GM19351 (cell line): ENCODE measurements at regions not wholly inside any gene's neighbourhood (a gene's known extent, or its start where the extent isn't known, plus 50 kb on each side); places are given as distances from the start of the nearest gene placed in this dataset.

ENCODE experiments used
- ATAC-seq: cut with Tn5 transposase; IDR thresholded peaks from one replicate; pipeline ENCODE4 v1.9.1; 2021; ENCODE audit warnings: mild to moderate bottlenecking, moderate library complexity; ENCODE audit not compliant: unreplicated experiment

DNA sequence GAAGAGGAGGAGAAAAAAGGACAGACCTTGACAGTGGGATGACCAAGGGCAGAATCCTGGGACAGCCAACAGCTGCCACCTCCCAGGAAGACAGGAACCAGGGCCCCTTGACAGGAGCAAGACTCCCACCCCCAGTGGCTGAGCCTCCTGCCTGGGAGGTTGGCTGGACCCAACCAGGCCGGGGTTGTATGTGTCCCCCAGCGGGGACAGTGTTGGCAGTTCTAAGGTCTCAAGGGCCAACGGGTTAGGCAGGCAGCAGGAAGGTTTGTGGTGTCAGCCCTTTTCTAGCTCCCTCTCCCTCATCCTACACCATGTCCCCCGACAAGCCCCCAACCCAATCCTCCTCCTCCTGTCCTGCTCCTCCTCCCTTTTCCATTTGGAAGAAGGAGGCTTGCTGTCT is 126.2 kb downstream of the MRM1 start:
- ATAC-seq = no peak

DNA sequence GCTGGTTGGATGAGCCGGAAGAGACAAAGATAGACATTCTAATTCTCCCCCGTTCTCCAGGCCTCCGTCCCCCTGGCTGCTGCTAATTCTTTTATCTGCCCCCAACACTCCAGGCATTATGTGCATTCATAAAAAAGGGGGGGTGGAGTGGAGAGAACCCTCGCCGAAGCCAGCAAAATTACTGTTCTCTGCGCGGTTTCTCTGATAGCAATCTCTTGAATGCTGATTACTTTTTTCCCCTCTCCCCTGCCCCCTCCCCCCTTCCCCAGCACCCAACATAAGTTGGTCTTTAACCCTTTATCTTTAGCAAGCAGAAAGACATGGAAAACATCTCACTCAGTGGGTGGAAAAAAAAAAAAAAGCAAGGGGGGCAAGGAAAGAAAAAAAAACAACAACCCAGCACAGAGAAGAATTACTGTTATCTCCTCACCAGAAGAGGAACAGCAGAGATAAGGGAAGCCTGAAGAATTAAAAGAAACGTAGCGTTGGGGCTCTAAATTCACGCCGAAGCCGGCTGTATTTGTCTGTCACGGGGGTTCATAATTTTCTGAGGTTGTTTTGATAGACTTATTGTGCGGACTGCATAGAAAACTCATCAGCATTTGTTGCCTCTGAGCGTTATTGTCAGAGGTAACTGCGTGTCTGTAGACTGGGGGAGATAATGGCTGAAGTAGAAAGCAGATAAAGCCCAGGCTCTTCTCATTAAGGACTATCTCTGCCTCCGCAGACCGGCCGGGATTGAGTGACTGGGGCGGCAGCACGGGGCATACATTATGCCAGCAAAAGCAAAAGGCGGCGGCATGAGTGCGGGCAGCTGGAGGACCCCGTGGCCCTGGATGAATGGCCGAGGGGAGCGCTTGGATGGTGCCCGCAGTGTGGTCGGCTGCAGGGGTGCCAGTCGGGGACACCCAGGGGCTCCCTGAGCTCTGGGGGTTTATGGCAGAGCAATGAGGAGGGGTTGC is 126.9 kb downstream of the MRM1 start:
- no peak for ATAC-seq

- ATAC-seq = no peak
These were observed 128.9 kb downstream of the MRM1 start for GRCh38 chr17:36730095-36730808.

- ATAC-seq = no peak
These were observed 129.6 kb downstream of the MRM1 start for GRCh38 chr17:36730857-36731490.

- ATAC-seq = no peak
These were observed 130.4 kb downstream of the MRM1 start for GRCh38 chr17:36731811-36732210.

GRCh38 chr17:36732351-36732750 is 131.0 kb downstream of the MRM1 start:
- ATAC-seq = no peak

DNA sequence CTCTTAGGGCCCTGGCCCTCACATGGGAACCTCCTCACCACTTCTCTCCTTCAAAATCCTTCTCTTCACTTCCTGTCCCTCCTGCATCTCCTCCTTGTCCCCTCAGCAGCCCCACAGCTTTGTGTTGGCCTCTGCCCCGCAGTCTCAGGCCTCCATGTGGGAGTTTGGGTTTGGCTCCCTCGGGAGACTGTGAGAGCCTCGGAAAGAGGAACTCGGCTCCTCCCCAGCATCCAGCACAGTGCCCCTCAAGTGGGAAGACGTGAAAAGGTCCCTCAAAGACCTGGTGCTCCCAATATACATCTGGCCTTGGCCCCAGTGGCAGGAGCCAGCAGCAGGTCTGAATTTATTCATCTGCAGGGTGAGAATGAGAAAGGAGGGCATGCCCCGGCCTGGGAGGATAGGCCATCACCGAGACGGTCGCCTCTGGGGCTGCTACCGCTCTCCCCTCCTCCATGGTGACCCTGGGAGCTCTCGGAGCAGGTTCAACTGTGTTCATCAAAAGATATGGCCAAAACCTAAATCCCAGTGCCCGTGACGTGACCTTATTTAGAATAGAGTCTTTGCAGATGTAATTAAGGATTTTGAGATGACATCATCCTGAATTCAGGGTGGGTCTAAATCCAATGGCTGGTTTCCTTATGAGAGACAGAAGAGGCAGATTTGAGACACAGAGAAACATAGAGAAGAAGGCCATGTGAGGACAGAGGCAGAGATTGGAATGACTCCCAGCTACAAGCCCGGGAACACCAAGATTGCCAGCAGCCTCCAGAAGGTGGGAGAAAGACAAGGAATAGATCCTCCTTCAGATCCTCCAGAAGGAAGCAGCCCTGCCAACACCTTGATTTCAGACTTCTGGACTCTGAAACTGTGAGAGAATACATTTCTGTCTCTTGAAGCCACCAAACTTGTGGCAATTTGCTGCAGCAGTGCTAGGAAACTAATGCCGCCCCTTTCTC is 135.1 kb downstream of the MRM1 start:
- ATAC-seq = no peak

DNA sequence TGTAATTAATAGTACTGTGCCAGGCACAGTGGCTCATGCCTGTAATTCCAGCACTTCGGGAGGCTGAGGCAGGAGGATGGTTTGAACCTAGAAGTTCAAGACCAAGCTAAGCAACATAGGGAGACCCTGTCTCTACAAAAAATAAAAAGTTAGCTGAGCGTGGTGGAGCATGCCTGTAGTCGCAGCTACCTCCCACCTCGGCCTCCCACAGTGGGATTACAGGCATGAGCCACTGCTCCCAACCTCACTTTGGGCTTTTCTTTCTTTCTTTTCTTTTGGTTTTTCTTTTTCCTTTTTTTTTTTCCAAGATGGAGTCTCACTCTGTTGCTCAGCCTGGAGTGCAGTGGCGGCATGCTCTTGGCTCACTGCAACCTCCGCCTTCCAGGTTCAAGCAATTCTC is 137.8 kb downstream of the MRM1 start:
- no peak for ATAC-seq

DNA sequence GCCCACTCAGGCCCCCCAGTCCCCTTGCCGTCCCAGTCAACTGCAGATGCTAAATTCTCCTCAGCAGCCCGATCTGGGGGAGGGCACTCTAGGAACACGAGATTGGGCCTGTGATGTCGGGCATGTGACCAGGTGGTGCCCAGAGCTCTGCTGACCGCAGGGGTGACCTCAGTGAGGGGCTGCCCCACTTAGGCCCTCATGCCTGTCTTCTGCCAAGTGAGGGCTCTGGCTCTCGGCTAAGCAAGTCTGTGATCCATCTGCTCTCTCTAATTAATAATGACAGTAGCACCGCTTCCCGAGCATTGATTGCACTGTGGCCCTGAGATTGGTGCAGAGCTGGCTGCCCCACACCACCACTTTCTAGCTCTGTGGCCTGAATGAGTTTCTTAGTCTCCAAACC is 138.8 kb downstream of the MRM1 start:
- ATAC-seq = no peak

- no peak for ATAC-seq
These were observed 139.9 kb downstream of the MRM1 start for GRCh38 chr17:36741019-36741902.

- ATAC-seq = no peak
These were observed 141.1 kb downstream of the MRM1 start for GRCh38 chr17:36742267-36743000.

- no peak for ATAC-seq
These were observed 141.7 kb downstream of the MRM1 start for GRCh38 chr17:36743130-36743529.

DNA sequence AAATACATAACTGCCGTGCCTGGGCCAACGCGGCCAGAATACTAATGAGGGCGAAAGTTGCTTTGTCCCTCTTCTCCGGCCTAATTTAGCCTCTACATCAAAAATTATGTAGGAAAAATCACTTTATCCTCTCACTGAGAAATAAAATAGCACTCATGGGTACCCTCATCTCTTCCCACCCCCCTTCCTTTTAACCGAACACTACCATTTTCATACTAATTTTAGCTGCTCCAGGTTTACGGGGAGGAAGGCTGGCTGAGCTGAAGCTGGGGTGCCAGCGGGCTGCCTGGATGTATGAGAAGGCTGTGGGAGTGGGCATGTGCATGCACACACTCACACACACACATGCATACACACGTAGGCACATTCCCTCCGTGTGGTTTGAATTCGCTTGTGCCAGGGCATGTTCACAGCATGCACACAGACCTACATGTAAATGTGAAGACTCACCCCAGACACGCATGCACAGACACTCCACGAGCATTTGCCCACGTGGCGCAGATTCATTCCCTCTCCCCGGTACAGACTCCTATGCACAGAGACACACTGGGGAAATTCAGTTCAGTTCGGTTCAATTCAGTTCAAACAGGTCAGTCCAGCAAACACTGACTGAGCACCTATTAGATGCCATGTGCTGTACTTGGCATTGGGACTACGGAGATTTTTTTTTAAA is 145.1 kb downstream of the MRM1 start:
- ATAC-seq = no peak

DNA sequence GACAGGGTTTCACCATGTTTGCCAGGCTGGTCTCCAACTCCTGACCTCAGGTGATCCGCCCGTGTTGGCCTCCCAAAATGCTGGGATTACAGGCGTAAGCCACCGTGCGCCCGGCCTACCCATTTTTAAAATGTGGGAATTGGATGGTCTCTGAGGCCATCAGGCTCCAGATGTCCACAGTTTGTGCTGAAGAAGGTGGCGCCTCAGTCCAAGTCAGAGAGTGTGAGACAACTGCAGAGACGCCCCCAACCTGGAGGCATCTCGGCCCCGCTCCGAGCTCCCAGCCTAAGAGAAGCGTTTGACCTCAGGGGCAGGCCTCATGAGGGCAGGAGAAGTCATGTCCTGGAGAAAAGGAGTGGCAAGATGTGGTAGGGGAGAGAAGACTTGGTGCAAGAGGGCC is 146.5 kb downstream of the MRM1 start:
- ATAC-seq = no peak

GRCh38 chr17:36748272-36748671 is 146.9 kb downstream of the MRM1 start:
- ATAC-seq = no peak

GRCh38 chr17:36749493-36749892 is 148.1 kb downstream of the MRM1 start:
- ATAC-seq = no peak

DNA sequence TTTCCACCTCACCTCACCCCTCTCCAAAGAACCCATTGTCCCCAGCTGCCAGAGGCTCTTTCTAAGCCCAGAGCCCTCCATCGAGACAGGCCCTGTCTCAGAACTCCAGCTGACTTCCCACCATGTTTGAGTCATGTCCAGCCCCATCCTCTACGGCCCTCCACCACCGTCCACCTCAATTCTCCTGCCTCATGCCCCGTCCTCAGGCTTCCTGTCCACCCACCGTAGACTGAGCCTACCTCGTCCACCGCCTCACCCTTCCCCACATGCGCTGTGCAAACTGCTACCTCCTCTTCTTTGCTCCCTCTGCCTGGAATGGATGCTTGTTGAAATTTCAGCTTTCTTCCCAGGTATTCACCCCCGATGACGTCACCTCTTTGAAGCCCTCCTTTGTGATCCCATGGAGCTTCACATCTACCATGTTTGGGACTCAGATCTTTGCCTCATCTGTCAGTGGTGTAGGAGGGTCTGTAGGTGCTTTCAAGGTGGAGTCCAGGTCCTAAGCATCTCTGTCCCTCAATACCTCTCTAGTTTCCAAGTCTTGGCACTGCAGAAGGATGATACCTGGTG is 149.0 kb downstream of the MRM1 start:
- no peak for ATAC-seq
